ENCODE measurements at regions not wholly inside any gene's neighbourhood (a gene's known extent, or its start where the extent isn't known, plus 50 kb on each side); places are given as distances from the start of the nearest gene placed in this dataset.

DNA sequence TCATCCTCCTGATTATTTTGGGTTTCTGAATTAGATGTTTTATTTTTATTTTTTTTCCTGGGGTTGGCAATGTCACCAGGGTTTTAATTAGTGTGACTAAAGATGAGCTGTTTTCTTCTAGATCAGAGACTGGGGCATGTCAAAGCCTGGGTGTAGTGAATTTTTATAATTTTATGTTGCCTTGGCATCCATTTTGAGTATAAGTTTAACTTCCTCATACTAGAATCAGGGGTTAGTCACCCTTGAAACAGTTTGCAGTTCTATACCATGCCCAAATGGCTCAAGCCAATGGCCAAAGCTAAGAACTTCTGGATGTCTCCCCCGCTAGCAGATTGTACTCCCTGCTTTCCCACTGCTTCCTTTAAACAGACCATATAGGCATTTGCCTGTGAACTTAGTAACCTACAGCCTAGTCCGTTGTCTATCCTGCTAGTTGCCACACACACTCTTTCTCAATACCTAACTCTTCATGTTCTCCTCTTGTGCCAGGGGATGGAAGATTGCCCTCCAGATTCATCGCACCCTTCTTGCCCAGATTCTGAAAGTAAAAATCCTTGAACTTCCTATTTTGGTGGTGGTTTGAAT, 54.5 kb downstream of the KIAA0408 start:
- TF ChIP-seq POLR2A (IDR thresholded peaks at IDR 0.05; ENCODE audit: low read length) (no peak), GATA1 (IDR thresholded peaks at IDR 0.05; ENCODE audit: low read depth, low read length) (no peak)

Data from erythroblast (primary cell).